ENCODE measurements at regions not wholly inside any gene's neighbourhood (a gene's known extent, or its start where the extent isn't known, plus 50 kb on each side); places are given as distances from the start of the nearest gene placed in this dataset.

DNA sequence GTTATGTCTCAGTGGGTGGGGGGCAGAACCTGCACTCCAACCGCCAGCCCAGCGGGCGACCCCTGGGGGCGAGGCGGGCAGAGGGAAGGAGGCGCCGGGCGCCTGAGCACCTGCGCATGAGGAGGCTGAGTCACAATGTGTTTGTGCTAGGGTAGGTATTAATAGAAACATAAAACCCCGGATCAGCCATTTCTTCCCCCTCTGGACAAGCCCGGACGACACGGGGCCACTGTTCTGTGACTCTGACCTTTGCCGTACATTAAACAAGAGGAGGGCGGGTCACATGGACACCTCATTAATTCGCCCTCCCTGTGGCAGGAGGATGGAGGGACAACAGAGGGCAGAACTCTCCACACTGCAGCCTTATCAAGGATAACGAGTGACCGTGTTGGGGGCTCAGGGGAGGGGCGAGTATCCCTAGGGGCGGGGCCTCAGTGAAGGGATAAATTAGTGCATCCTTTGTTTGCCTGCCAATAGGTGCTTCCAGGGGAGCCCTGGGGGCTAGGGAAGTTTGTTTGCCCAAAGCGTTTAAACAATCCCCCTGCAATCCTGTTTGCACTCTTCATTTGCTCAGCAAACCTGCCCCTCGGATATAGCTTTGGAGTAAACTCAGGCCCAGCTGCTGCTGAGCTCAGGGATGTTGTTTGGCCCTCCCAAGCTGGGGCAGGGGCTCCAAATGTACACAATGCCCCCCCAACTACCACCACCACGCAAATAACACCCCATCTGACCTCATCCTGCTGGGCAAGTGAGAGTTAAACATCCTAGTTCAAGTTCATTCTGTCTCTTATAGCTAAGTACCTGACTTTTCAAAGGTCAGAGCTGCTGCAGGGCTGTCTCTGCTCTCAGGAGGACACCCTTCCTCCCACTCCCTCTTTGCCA is 171.2 kb upstream of the GLI2 start:
- Mint-ChIP-seq H3K9me3 (ENCODE audit: insufficient read depth) (no peaks in the 10 kb centered on the region), H3K27me3 (peaks cover 4% of the 10 kb centered on the region), H3K27ac (no peak overlapping the region), H3K4me1 (no peaks in the 10 kb centered on the region), H3K4me3 (no peak overlapping the region)
- Histone ChIP-seq H3K9ac (ENCODE audit: low read length) (no peak overlapping the region), H3K79me2 (ENCODE audit: control insufficient read depth, insufficient read depth, low read length) (no peaks in the 10 kb centered on the region), H3K4me3 (ENCODE audit: control extremely low read depth in 1 of 5, extremely low read depth in 1 of 5, insufficient read depth in 1 of 5, low read depth in 2 of 5, low read length in 4 of 5) (no peak overlapping the region), H3K4me2 (replicated peaks; ENCODE audit: low read depth, low read length, poor library complexity, severe bottlenecking) (no peak overlapping the region), H3K4me1 (ENCODE audit: control insufficient read depth in 2 of 2, insufficient read depth in 2 of 2, low read length in 2 of 2) (no peaks in the 10 kb centered on the region), H4K20me1 (ENCODE audit: control insufficient read depth, insufficient read depth, low read length, poor library complexity, severe bottlenecking) (no peaks in the 10 kb centered on the region), H2AFZ (ENCODE audit: insufficient read depth, low read depth, low read length, poor library complexity, severe bottlenecking) (no peak overlapping the region), H3K36me3 (replicated peaks in 1 of 2; ENCODE audit: control extremely low read depth in 1 of 2, control insufficient read depth in 1 of 2, extremely low read depth in 1 of 2, insufficient read depth in 2 of 2, low read length in 1 of 2) (no peaks in the 10 kb centered on the region), H3K9me3 (ENCODE audit: control extremely low read depth in 1 of 3, control insufficient read depth in 2 of 3, insufficient read depth in 1 of 3, low read length in 2 of 3) (no peaks in the 10 kb centered on the region), H3K27ac (ENCODE audit: low read length in 2 of 2) (no peak overlapping the region), H3K27me3 (replicated peaks in 1 of 4; ENCODE audit: control extremely low read depth in 1 of 4, control insufficient read depth in 3 of 4, insufficient read depth in 4 of 4, low read length in 3 of 4) (no peaks in the 10 kb centered on the region)
- 85% methylated on average over 7 of the region's 23 CpGs for WGBS (ENCODE audit: insufficient coverage)
- DNase-seq (no peak), ATAC-seq (ENCODE audit: low read depth) (no peak)
- ChIA-PET POLR2A (no interaction called here), CTCF (no interaction called here)
- intact Hi-C loops (cut with micrococcal nuclease), result no loop called here
- TF ChIP-seq, protein P1, sequence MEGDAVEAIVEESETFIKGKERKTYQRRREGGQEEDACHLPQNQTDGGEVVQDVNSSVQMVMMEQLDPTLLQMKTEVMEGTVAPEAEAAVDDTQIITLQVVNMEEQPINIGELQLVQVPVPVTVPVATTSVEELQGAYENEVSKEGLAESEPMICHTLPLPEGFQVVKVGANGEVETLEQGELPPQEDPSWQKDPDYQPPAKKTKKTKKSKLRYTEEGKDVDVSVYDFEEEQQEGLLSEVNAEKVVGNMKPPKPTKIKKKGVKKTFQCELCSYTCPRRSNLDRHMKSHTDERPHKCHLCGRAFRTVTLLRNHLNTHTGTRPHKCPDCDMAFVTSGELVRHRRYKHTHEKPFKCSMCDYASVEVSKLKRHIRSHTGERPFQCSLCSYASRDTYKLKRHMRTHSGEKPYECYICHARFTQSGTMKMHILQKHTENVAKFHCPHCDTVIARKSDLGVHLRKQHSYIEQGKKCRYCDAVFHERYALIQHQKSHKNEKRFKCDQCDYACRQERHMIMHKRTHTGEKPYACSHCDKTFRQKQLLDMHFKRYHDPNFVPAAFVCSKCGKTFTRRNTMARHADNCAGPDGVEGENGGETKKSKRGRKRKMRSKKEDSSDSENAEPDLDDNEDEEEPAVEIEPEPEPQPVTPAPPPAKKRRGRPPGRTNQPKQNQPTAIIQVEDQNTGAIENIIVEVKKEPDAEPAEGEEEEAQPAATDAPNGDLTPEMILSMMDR (IDR thresholded peaks at IDR 0.05), result no peak
- TF ChIP-seq EZH2 (IDR thresholded peaks at IDR 0.05; ENCODE audit: borderline replicate concordance, insufficient read depth, low read depth, low read length, poor library complexity, severe bottlenecking), result no peak

DNA sequence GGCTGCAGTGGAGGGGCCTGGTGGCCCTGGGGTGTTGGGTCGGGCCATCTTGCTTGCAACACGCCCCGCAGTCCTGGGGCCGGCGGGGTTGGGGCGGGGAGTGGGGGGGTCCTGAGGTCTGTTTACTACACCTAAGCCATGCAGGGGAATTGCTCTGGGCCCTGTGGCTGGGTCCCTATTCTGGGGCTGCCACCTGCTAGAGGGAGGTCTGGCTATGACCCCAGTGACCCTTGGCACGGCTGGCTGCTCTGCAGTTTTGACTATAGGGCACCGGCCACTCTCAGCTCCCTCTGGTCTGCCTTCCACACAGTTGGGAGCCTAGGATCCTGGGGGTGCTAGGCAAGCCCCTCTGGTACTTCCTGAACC is 170.6 kb upstream of the GLI2 start:
- Histone ChIP-seq H3K27me3 (replicated peaks in 1 of 4; ENCODE audit: control extremely low read depth in 1 of 4, control insufficient read depth in 3 of 4, insufficient read depth in 4 of 4, low read length in 3 of 4) (no peaks in the 10 kb centered on the region), H3K79me2 (ENCODE audit: control insufficient read depth, insufficient read depth, low read length) (no peaks in the 10 kb centered on the region), H3K9me3 (ENCODE audit: control extremely low read depth in 1 of 3, control insufficient read depth in 2 of 3, insufficient read depth in 1 of 3, low read length in 2 of 3) (no peaks in the 10 kb centered on the region), H3K36me3 (replicated peaks in 1 of 2; ENCODE audit: control extremely low read depth in 1 of 2, control insufficient read depth in 1 of 2, extremely low read depth in 1 of 2, insufficient read depth in 2 of 2, low read length in 1 of 2) (no peaks in the 10 kb centered on the region), H4K20me1 (ENCODE audit: control insufficient read depth, insufficient read depth, low read length, poor library complexity, severe bottlenecking) (no peaks in the 10 kb centered on the region), H2AFZ (ENCODE audit: insufficient read depth, low read depth, low read length, poor library complexity, severe bottlenecking) (no peak overlapping the region), H3K9ac (ENCODE audit: low read length) (no peak overlapping the region), H3K4me2 (replicated peaks; ENCODE audit: low read depth, low read length, poor library complexity, severe bottlenecking) (no peak overlapping the region), H3K4me3 (ENCODE audit: control extremely low read depth in 1 of 5, extremely low read depth in 1 of 5, insufficient read depth in 1 of 5, low read depth in 2 of 5, low read length in 4 of 5) (no peak overlapping the region), H3K27ac (ENCODE audit: low read length in 2 of 2) (no peak overlapping the region), H3K4me1 (ENCODE audit: control insufficient read depth in 2 of 2, insufficient read depth in 2 of 2, low read length in 2 of 2) (no peaks in the 10 kb centered on the region)
- ChIA-PET POLR2A (no interaction called here), CTCF (no interaction called here)
- no peak overlapping the region for H3K4me3 Mint-ChIP-seq
- 86% methylated on average over 3 of the region's 8 CpGs for WGBS (ENCODE audit: insufficient coverage)
- TF ChIP-seq, protein P1 (IDR thresholded peaks at IDR 0.05), result no peak
- TF ChIP-seq EZH2 (IDR thresholded peaks at IDR 0.05; ENCODE audit: borderline replicate concordance, insufficient read depth, low read depth, low read length, poor library complexity, severe bottlenecking), result no peak
- intact Hi-C loops (cut with micrococcal nuclease), result no loop called here
- DNase-seq (no peak), ATAC-seq (ENCODE audit: low read depth) (no peak)
- H3K9me3 Mint-ChIP-seq (ENCODE audit: insufficient read depth), result no peaks in the 10 kb centered on the region
- peaks cover 4% of the 10 kb centered on the region for H3K27me3 Mint-ChIP-seq
- no peaks in the 10 kb centered on the region for H3K4me1 Mint-ChIP-seq
- H3K27ac Mint-ChIP-seq, result no peak overlapping the region

Data from B cell (primary cell).